ENCODE measurements at regions not wholly inside any gene's neighbourhood (a gene's known extent, or its start where the extent isn't known, plus 50 kb on each side); places are given as distances from the start of the nearest gene placed in this dataset.
A peak's percentile ranks its signal among the peaks of the same experiment; 100 is the strongest.

DNA sequence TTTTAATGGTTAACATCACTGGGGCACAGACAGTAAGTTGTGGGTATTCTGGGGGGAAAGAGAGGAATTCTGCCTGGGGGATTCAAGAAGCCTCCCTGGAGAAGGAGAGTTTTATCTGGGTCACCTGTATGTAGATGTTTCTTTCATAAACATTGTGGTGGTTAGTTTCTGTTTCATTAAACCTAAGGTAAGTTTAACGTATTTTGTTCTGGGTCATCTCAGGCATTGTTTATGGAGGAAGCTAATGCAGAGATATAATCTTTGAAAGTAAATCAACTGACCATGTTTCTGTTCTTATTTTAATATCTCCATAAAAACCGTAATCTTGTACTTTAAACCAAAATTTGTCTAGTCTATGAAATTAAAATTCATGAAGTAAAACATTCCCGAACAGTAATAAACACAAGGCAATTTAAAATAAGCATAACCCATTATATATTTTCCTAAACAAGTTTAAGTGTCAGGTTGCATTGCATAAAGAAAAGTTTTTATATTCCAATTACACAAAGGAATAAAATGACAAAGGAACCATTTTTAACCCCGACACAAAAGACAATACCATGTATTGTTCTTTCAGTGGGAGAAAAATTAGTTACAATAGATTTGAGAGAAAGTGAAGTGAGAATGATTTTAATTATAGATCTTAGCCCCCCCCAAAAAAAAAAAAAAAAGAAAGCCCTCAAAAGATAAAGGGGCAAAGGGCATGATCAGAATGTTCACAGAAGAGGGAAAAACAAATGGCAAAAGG, 274.6 kb upstream of the TBL1XR1 start:
- no peak for DNase-seq (ENCODE audit: low read depth in 4 of 6, low spot score in 6 of 6)
- no peaks in the 10 kb centered on the region for H3K9me3 ChIP-seq (ENCODE audit: control insufficient read depth, insufficient read depth, low read length)
- H3K27me3 ChIP-seq (ENCODE audit: control insufficient read depth, insufficient read depth, low read length), result no peaks in the 10 kb centered on the region
- H3K36me3 ChIP-seq (ENCODE audit: control insufficient read depth, insufficient read depth, low read length), result no peaks in the 10 kb centered on the region
- WGBS (ENCODE audit: insufficient coverage), result no CpG with 5 or more reads among the region's 4 CpGs
- no peak overlapping the region for H3K4me3 ChIP-seq (ENCODE audit: low read depth, low read length)
- H3K27ac ChIP-seq (ENCODE audit: low read depth, low read length), result no peak overlapping the region
- H3K4me1 ChIP-seq (ENCODE audit: control insufficient read depth, insufficient read depth, low read length), result no peaks in the 10 kb centered on the region

DNA sequence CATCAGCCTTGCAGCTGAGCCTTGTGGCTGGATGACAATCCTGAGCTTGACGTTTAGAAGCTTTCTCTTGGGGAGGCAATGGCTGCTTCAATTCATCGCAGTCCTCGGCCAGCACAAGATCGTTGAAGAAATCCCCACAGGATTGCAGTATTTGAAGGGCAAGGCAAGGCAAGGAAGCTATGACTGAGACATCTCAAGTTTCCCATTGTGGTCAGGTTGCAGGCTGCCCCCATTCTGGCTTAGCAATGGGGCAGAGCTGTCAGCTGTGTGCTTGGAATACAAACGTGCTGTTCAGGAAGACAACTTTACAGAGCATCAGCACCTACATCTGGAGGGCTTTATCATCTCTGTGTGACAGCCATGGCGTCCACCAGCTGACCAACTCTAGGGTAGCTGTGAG, 275.9 kb upstream of the TBL1XR1 start:
- DNase-seq (ENCODE audit: low read depth in 4 of 6, low spot score in 6 of 6), result no peak
- Histone ChIP-seq H3K27me3 (ENCODE audit: control insufficient read depth, insufficient read depth, low read length) (no peaks in the 10 kb centered on the region), H3K36me3 (ENCODE audit: control insufficient read depth, insufficient read depth, low read length) (no peaks in the 10 kb centered on the region), H3K27ac (ENCODE audit: low read depth, low read length) (no peak overlapping the region), H3K9me3 (ENCODE audit: control insufficient read depth, insufficient read depth, low read length) (no peaks in the 10 kb centered on the region), H3K4me3 (ENCODE audit: low read depth, low read length) (no peak overlapping the region), H3K4me1 (ENCODE audit: control insufficient read depth, insufficient read depth, low read length) (no peaks in the 10 kb centered on the region)
- WGBS (ENCODE audit: insufficient coverage), result 50% methylated on average over 5 of the region's 6 CpGs

DNA sequence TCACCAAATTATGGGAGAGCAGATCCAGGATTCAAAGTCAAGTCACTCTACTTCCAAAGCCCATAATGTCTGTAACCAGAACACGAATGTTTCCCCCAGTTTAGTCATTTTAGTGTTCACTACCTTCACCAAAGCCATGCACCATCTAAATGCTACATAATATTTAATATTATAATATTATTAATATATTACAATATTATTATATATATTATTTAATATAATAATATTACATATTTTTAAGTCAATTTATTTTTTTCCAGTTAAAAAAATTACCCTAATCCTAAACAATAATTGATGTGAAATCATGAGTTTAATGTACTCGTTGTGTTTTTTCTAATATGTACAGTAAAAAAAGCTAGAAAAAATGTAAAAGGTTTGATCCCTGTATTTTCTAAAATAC, 276.6 kb upstream of the TBL1XR1 start:
- H3K4me3 ChIP-seq (ENCODE audit: low read depth, low read length), result no peak overlapping the region
- H3K27ac ChIP-seq (ENCODE audit: low read depth, low read length), result no peak overlapping the region
- H3K4me1 ChIP-seq (ENCODE audit: control insufficient read depth, insufficient read depth, low read length), result no peaks in the 10 kb centered on the region
- no peak for DNase-seq (ENCODE audit: low read depth in 4 of 6, low spot score in 6 of 6)
- H3K9me3 ChIP-seq (ENCODE audit: control insufficient read depth, insufficient read depth, low read length), result no peaks in the 10 kb centered on the region
- H3K36me3 ChIP-seq (ENCODE audit: control insufficient read depth, insufficient read depth, low read length), result no peaks in the 10 kb centered on the region
- H3K27me3 ChIP-seq (ENCODE audit: control insufficient read depth, insufficient read depth, low read length), result no peaks in the 10 kb centered on the region
- WGBS (ENCODE audit: insufficient coverage), result no CpG with 5 or more reads among the region's 2 CpGs

DNA sequence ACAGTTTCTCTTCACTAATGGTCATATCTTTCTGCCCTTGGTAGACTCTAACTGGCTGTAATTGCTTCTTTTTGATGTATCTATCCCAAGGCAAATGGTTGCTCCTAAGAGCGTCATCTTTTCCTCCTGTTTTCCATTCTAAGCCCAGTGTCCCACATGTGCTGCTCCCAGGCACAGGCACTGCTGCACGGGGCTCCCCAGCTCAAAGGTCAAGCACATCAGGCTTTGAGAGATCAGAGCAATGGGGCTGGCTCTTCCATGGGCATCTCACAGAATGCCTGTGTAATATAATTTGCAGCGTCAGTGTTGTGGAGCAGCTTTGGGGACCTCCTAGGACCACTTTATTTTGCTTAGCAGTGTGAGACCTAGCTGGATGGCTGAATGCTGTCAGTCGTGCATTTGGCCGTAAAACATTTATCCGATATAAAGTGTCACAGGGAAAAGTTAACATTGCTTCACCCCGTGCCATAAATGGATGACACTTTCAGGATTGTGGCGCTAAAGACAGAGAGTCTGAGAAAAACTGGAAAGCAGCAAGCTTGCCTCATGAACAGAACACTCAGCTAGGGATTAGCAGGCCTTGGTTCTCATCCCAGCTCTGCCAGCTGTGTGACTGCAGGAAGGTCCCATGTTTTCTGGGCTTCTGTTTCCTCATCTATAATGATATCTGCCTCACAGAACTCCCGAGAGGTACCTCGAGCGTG, 277.5 kb upstream of the TBL1XR1 start:
- 60% methylated on average over 11 of the region's 11 CpGs for WGBS (ENCODE audit: insufficient coverage)
- Histone ChIP-seq H3K27me3 (ENCODE audit: control insufficient read depth, insufficient read depth, low read length) (no peaks in the 10 kb centered on the region), H3K4me1 (ENCODE audit: control insufficient read depth, insufficient read depth, low read length) (no peaks in the 10 kb centered on the region), H3K36me3 (ENCODE audit: control insufficient read depth, insufficient read depth, low read length) (no peaks in the 10 kb centered on the region), H3K4me3 (ENCODE audit: low read depth, low read length) (no peak overlapping the region), H3K27ac (ENCODE audit: low read depth, low read length) (no peak overlapping the region), H3K9me3 (ENCODE audit: control insufficient read depth, insufficient read depth, low read length) (no peaks in the 10 kb centered on the region)
- DNase-seq (ENCODE audit: low read depth in 4 of 6, low spot score in 6 of 6), result peak in 1 of 6 donors; percentile 52

DNA sequence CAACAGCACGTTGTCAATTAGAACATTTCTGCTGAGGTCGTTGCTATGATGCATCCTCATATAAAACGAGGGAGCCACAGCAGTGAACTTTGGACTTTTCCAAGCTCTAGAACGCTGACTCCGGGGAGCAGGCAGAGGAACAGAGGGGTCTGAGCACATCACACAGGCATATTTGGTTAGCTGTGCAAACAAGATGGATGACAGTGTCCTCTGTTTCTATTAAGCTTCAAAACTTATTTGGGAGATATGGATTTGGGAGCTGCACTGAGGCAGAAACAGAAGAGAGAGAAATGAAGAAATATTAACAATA, 278.0 kb upstream of the TBL1XR1 start:
- no peaks in the 10 kb centered on the region for H3K36me3 ChIP-seq (ENCODE audit: control insufficient read depth, insufficient read depth, low read length)
- H3K27ac ChIP-seq (ENCODE audit: low read depth, low read length), result no peak overlapping the region
- no peaks in the 10 kb centered on the region for H3K4me1 ChIP-seq (ENCODE audit: control insufficient read depth, insufficient read depth, low read length)
- WGBS (ENCODE audit: insufficient coverage), result 76% methylated on average over 5 of the region's 5 CpGs
- H3K4me3 ChIP-seq (ENCODE audit: low read depth, low read length), result no peak overlapping the region
- DNase-seq (ENCODE audit: low read depth in 4 of 6, low spot score in 6 of 6), result no peak
- H3K9me3 ChIP-seq (ENCODE audit: control insufficient read depth, insufficient read depth, low read length), result no peaks in the 10 kb centered on the region
- no peaks in the 10 kb centered on the region for H3K27me3 ChIP-seq (ENCODE audit: control insufficient read depth, insufficient read depth, low read length)

DNA sequence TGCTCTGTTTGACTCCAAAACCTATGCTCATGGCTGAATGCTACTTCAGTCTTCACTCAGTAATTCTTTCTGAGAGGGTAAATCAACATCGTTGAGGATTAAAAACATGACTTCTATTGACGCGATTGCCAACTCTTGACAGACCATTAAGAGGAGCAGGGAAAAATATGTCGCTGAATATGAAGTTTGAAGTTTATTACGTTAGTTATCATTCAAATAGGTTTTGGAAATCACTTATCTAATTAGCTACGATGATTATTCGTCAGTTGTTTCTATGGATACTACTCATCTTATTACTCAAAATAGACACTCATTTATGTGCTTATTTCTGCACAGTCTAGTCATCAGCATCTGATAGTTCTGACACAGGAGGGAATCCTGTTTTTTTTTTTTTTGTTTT, 279.2 kb upstream of the TBL1XR1 start:
- Histone ChIP-seq H3K4me1 (ENCODE audit: control insufficient read depth, insufficient read depth, low read length) (no peaks in the 10 kb centered on the region), H3K9me3 (ENCODE audit: control insufficient read depth, insufficient read depth, low read length) (no peaks in the 10 kb centered on the region), H3K36me3 (ENCODE audit: control insufficient read depth, insufficient read depth, low read length) (no peaks in the 10 kb centered on the region), H3K27me3 (ENCODE audit: control insufficient read depth, insufficient read depth, low read length) (no peaks in the 10 kb centered on the region), H3K27ac (ENCODE audit: low read depth, low read length) (no peak overlapping the region), H3K4me3 (ENCODE audit: low read depth, low read length) (no peak overlapping the region)
- no CpG with 5 or more reads among the region's 7 CpGs for WGBS (ENCODE audit: insufficient coverage)
- peak in 1 of 6 donors; percentile 72 for DNase-seq (ENCODE audit: low read depth in 4 of 6, low spot score in 6 of 6)

DNA sequence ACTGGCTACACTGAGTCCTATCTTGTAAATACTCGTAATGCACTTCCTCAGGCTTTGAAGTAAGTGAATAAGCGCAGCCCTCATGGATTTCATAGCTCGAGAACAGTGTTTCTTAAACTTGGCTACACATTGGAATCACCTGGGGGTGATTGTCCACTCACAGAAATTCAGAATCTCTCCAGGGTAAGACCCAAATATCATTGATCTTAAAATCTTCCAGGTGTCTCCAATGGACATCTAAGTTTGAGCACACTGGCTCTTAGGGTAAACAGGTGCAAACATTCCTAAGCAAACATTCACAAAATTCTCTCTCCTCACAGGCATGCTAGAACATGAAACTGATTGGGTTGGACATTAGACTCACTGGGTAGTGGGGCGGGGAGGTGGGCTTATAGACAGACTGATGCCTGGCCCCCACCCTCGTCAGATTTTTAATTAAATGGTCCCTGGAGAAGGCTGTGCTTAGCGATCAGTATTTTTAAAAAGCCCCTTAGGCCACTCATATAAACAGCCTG, 279.7 kb upstream of the TBL1XR1 start:
- Histone ChIP-seq H3K4me3 (ENCODE audit: low read depth, low read length) (no peak overlapping the region), H3K36me3 (ENCODE audit: control insufficient read depth, insufficient read depth, low read length) (no peaks in the 10 kb centered on the region), H3K27me3 (ENCODE audit: control insufficient read depth, insufficient read depth, low read length) (no peaks in the 10 kb centered on the region), H3K27ac (ENCODE audit: low read depth, low read length) (no peak overlapping the region), H3K4me1 (ENCODE audit: control insufficient read depth, insufficient read depth, low read length) (no peaks in the 10 kb centered on the region), H3K9me3 (ENCODE audit: control insufficient read depth, insufficient read depth, low read length) (no peaks in the 10 kb centered on the region)
- no peak for DNase-seq (ENCODE audit: low read depth in 4 of 6, low spot score in 6 of 6)
- 95% methylated on average over 3 of the region's 6 CpGs for WGBS (ENCODE audit: insufficient coverage)

DNA sequence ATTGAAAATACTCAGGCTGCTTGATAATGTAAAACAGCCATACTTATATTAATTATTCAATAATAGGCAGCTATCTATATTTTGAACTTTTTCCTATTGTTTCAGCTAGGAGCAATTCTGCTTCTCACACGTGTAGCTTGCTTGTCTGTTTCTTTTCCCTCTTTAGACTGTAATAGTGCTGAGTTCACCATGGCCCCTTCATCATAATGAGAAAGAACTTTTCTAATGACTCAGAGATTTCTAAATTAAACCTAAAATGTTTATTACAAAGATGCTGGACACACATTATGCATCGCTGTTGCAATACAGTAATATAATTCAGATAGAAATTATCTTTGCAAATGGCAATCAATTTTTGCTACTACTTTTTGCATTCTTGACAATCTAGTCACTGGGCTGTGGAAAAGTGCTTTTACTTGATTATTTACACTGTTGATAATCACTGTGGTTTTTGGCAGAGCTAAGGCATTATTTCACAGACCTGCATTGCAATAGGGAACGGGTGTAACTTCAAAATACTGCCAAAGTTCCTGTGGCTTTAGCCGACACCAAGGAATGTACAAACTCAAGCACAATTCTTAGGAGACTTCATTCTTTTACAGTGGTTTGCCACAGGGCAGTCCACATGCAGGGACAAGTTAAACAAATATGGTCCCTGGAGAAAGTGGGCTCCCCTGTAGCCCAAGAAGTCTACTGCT, 281.0 kb upstream of the TBL1XR1 start:
- 50% methylated on average over 2 of the region's 4 CpGs for WGBS (ENCODE audit: insufficient coverage)
- Histone ChIP-seq H3K4me3 (ENCODE audit: low read depth, low read length) (no peak overlapping the region), H3K4me1 (ENCODE audit: control insufficient read depth, insufficient read depth, low read length) (no peaks in the 10 kb centered on the region), H3K9me3 (ENCODE audit: control insufficient read depth, insufficient read depth, low read length) (no peaks in the 10 kb centered on the region), H3K27me3 (ENCODE audit: control insufficient read depth, insufficient read depth, low read length) (no peaks in the 10 kb centered on the region), H3K36me3 (ENCODE audit: control insufficient read depth, insufficient read depth, low read length) (no peaks in the 10 kb centered on the region), H3K27ac (ENCODE audit: low read depth, low read length) (peak overlapping the region; percentile 17)
- peak in 1 of 6 donors; percentile 68 for DNase-seq (ENCODE audit: low read depth in 4 of 6, low spot score in 6 of 6)

DNA sequence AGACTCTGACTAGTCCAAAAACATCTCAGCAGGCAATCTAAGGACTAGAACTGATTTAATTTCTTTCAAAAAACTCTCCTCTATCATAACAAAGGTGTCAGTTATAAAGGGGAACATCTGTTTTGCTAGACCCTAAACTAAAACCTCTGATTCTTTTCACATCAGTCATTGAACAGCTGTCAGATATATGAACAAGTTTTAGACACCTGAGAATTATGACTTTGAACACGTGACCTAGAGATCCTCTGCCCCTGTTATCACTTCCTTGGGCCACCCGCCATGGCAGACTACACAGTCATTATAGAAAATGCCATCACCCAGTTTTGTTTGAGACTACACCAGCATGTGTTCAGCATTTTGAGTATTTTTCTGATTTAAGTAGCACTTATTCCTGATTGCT, 282.3 kb upstream of the TBL1XR1 start:
- Histone ChIP-seq H3K36me3 (ENCODE audit: control insufficient read depth, insufficient read depth, low read length) (no peaks in the 10 kb centered on the region), H3K4me3 (ENCODE audit: low read depth, low read length) (no peak overlapping the region), H3K9me3 (ENCODE audit: control insufficient read depth, insufficient read depth, low read length) (no peaks in the 10 kb centered on the region), H3K27ac (ENCODE audit: low read depth, low read length) (no peak overlapping the region), H3K27me3 (ENCODE audit: control insufficient read depth, insufficient read depth, low read length) (no peaks in the 10 kb centered on the region), H3K4me1 (ENCODE audit: control insufficient read depth, insufficient read depth, low read length) (no peaks in the 10 kb centered on the region)
- DNase-seq (ENCODE audit: low read depth in 4 of 6, low spot score in 6 of 6), result no peak
- no CpG with 5 or more reads among the region's 2 CpGs for WGBS (ENCODE audit: insufficient coverage)
